B cell (primary cell): ENCODE measurements at regions not wholly inside any gene's neighbourhood (a gene's known extent, or its start where the extent isn't known, plus 50 kb on each side); places are given as distances from the start of the nearest gene placed in this dataset.

Source experiments
- CTCF ChIP-seq: fragments of 200-600 bp; IDR thresholded peaks from one replicate; pipeline ENCODE4 v1.8.0; 2022; ENCODE audit warnings: antibody characterized with exemption, mild to moderate bottlenecking
- EZH2 ChIP-seq: IDR thresholded peaks from 2 replicates; pipeline ENCODE4 v1.6.1; 2012; ENCODE audit warnings: borderline replicate concordance, low read depth, mild to moderate bottlenecking, moderate library complexity, low read length; ENCODE audit not compliant: insufficient read depth, poor library complexity, severe bottlenecking

GRCh38 chr3:168872826-168873225 is 777.1 kb upstream of the GOLIM4 start:
- TF ChIP-seq CTCF (no peak), EZH2 (no peak)
